ENCODE measurements at regions not wholly inside any gene's neighbourhood (a gene's known extent, or its start where the extent isn't known, plus 50 kb on each side); places are given as distances from the start of the nearest gene placed in this dataset.
"Not testable (repeated sequence)": the region's sequence is repeated elsewhere in the genome, so short reads cannot be mapped to it uniquely, and the experiment has no call there.

- Mint-ChIP-seq H3K36me3 (no peaks in the 10 kb centered on the region), H3K4me1 (no peaks in the 10 kb centered on the region), H3K27me3 (peaks cover 0 to 4% (median 0%) of the 10 kb centered on the region in 3 donors), H3K4me3 (no peak overlapping the region), H3K27ac (no peak overlapping the region), H3K9me3 (no peaks in the 10 kb centered on the region)
- ATAC-seq (ENCODE audit: low read depth in 2 of 2) (no peak), DNase-seq (no peak)
These were observed 194.7 kb upstream of the THRB start for GRCh38 chr3:24689353-24689752.

DNA sequence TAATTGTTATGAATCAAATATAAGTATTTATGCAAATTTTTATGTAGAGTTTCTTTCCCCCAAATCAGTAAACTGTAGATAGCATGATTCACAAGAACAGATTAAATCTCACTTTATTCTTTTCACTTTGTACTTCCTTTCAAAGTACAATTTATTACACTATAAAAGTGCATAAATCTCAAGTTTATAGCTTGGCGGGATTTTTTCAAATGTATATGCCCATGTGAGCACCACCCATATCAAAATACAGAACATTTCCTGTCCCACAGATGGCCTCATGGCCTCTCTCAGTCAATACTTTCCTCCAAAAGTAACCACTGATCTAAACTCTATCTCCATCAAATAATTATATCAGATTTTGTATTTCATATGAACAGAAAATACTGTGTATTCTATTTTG lies 196.1 kb upstream of the THRB start:
- Mint-ChIP-seq H3K4me1 (no peaks in the 10 kb centered on the region), H3K4me3 (no peak overlapping the region), H3K9me3 (no peaks in the 10 kb centered on the region), H3K27me3 (peaks cover 0 to 4% (median 0%) of the 10 kb centered on the region in 3 donors), H3K27ac (no peak overlapping the region), H3K36me3 (no peaks in the 10 kb centered on the region)
- DNase-seq: no peak
- no peak for ATAC-seq (ENCODE audit: low read depth in 2 of 2)

- H3K9me3 Mint-ChIP-seq; H3K36me3 Mint-ChIP-seq; H3K4me1 Mint-ChIP-seq; H3K4me3 Mint-ChIP-seq; ATAC-seq (ENCODE audit: low read depth in 2 of 2); H3K27ac Mint-ChIP-seq; DNase-seq: not testable (repeated sequence)
- peaks cover 7 to 16% (median 15%) of the 10 kb centered on the region in 3 donors for H3K27me3 Mint-ChIP-seq
These were observed 204.4 kb upstream of the THRB start for GRCh38 chr3:24699078-24699477.

- H3K36me3 Mint-ChIP-seq: no peaks in the 10 kb centered on the region
- H3K4me3 Mint-ChIP-seq: no peak overlapping the region
- H3K4me1 Mint-ChIP-seq: no peaks in the 10 kb centered on the region
- no peak for DNase-seq
- ATAC-seq (ENCODE audit: low read depth in 2 of 2): no peak
- H3K27me3 Mint-ChIP-seq: peaks cover 22 to 24% (median 23%) of the 10 kb centered on the region in 3 donors
- peaks cover 0 to 2% (median 0%) of the 10 kb centered on the region in 7 donors for H3K9me3 Mint-ChIP-seq
- H3K27ac Mint-ChIP-seq: no peak overlapping the region
These were observed 209.8 kb upstream of the THRB start for GRCh38 chr3:24704496-24704895.

GRCh38 chr3:24707936-24708335 lies 213.3 kb upstream of the THRB start:
- no peaks in the 10 kb centered on the region for H3K4me1 Mint-ChIP-seq
- ATAC-seq (ENCODE audit: low read depth in 2 of 2) (no peak), DNase-seq (no peak)
- peaks cover 17 to 20% (median 18%) of the 10 kb centered on the region in 3 donors for H3K27me3 Mint-ChIP-seq
- no peak overlapping the region for H3K4me3 Mint-ChIP-seq
- no peaks in the 10 kb centered on the region for H3K36me3 Mint-ChIP-seq
- H3K27ac Mint-ChIP-seq: no peak overlapping the region
- no peaks in the 10 kb centered on the region for H3K9me3 Mint-ChIP-seq

GRCh38 chr3:24709956-24710355 lies 215.3 kb upstream of the THRB start:
- H3K27me3 Mint-ChIP-seq: peaks cover 10 to 16% (median 16%) of the 10 kb centered on the region in 3 donors

DNA sequence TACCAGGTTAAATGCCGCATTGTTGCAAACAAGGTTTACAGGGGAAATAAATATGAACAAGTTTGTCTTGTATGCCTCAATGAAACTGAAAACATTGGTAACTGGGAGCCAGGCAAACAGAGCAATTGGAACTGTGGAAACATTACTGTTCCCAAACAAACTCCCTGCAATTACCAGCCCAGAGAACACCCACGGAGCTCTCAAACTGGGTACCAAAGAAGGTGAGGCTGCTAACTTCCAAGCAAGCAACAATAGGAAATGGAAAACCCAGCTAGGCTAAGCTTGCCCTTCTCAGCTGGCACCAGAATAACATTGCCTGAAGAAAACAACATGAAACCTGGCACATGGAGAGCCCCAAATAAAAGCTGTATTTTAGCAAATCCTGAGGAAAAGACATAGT lies 218.9 kb upstream of the THRB start:
- peaks cover 3 to 5% (median 3%) of the 10 kb centered on the region in 3 donors for H3K27me3 Mint-ChIP-seq
- H3K9me3 Mint-ChIP-seq: no peaks in the 10 kb centered on the region
- H3K27ac Mint-ChIP-seq: no peak overlapping the region
- ATAC-seq (ENCODE audit: low read depth in 2 of 2): no peak
- DNase-seq: no peak
- H3K36me3 Mint-ChIP-seq: no peaks in the 10 kb centered on the region
- H3K4me3 Mint-ChIP-seq: no peak overlapping the region
- H3K4me1 Mint-ChIP-seq: no peaks in the 10 kb centered on the region

More at GRCh38 chr3:24709956-24710355, 215.3 kb upstream of the THRB start:
- H3K4me1 Mint-ChIP-seq: no peaks in the 10 kb centered on the region
- ATAC-seq (ENCODE audit: low read depth in 2 of 2): no peak
- H3K9me3 Mint-ChIP-seq: no peaks in the 10 kb centered on the region
- no peak for DNase-seq
- no peaks in the 10 kb centered on the region for H3K36me3 Mint-ChIP-seq
- H3K27ac Mint-ChIP-seq: no peak overlapping the region
- no peak overlapping the region for H3K4me3 Mint-ChIP-seq

- Mint-ChIP-seq H3K4me1 (no peaks in the 10 kb centered on the region), H3K27me3 (peaks cover 0 to 5% (median 0%) of the 10 kb centered on the region in 3 donors), H3K27ac (no peak overlapping the region), H3K36me3 (no peaks in the 10 kb centered on the region), H3K9me3 (peaks cover 0 to 3% (median 0%) of the 10 kb centered on the region in 7 donors), H3K4me3 (no peak overlapping the region)
- ATAC-seq (ENCODE audit: low read depth in 2 of 2) (no peak), DNase-seq (no peak)
These were observed 219.8 kb upstream of the THRB start for GRCh38 chr3:24714436-24714835.

- peaks cover 0 to 5% (median 0%) of the 10 kb centered on the region in 3 donors for H3K27me3 Mint-ChIP-seq
These were observed 220.6 kb upstream of the THRB start for GRCh38 chr3:24715171-24715792.

GRCh38 chr3:24722087-24722486 lies 227.4 kb upstream of the THRB start:
- H3K27me3 Mint-ChIP-seq: peaks cover 0 to 4% (median 0%) of the 10 kb centered on the region in 3 donors
- no peaks in the 10 kb centered on the region for H3K36me3 Mint-ChIP-seq
- no peak for DNase-seq
- H3K4me3 Mint-ChIP-seq: no peak overlapping the region
- no peak overlapping the region for H3K27ac Mint-ChIP-seq
- H3K9me3 Mint-ChIP-seq: peaks cover 0 to 4% (median 0%) of the 10 kb centered on the region in 7 donors
- no peak for ATAC-seq (ENCODE audit: low read depth in 2 of 2)
- no peaks in the 10 kb centered on the region for H3K4me1 Mint-ChIP-seq

More at GRCh38 chr3:24715171-24715792, 220.6 kb upstream of the THRB start:
- no peak overlapping the region for H3K27ac Mint-ChIP-seq
- no peaks in the 10 kb centered on the region for H3K4me1 Mint-ChIP-seq
- H3K36me3 Mint-ChIP-seq: no peaks in the 10 kb centered on the region
- peaks cover 0 to 4% (median 0%) of the 10 kb centered on the region in 7 donors for H3K9me3 Mint-ChIP-seq
- no peak for ATAC-seq (ENCODE audit: low read depth in 2 of 2)
- no peak for DNase-seq
- no peak overlapping the region for H3K4me3 Mint-ChIP-seq

DNA sequence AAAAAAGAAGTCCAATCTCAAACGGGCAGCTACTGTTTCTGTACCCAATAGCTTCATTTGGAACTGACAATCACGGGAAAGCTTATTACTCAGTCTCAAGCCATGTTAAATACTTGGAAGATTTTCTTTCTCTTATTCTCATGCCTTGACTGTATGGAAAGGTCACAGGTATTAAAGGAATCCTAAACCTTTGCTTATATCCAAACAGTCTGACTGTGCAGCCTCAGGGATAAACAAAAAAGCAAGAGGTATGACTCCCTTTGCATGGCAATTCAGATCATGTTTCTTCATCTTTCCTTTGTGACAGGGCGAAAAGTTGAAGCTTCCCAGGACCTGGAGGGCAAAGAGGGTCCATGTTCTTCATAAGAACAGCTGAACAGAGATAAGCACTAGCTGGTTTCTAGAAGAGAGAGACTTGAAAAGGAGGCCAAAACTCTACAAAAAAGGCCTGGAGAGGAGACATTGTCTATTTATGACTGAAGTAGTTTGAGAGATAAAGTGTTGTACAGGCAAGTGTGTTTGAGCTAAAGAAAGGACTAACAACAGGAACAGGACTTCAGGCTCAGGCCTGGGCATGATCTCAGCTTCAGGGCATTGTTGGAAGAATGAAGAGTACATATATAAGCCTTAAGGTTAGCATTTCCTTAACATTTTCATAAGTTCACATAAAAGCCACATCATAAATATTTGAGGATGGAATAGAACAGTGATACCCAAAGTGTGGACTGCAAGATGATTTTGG lies 231.0 kb upstream of the THRB start:
- no peak overlapping the region for H3K4me3 Mint-ChIP-seq
- no peak overlapping the region for H3K27ac Mint-ChIP-seq
- DNase-seq (no peak), ATAC-seq (ENCODE audit: low read depth in 2 of 2) (no peak)
- H3K9me3 Mint-ChIP-seq: peaks cover 0 to 1% (median 0%) of the 10 kb centered on the region in 7 donors
- no peaks in the 10 kb centered on the region for H3K4me1 Mint-ChIP-seq
- H3K36me3 Mint-ChIP-seq: no peaks in the 10 kb centered on the region
- peaks cover 0 to 4% (median 4%) of the 10 kb centered on the region in 3 donors for H3K27me3 Mint-ChIP-seq

GRCh38 chr3:24726423-24726822 lies 231.8 kb upstream of the THRB start:
- DNase-seq (no peak), ATAC-seq (ENCODE audit: low read depth in 2 of 2) (no peak)
- no peaks in the 10 kb centered on the region for H3K36me3 Mint-ChIP-seq
- H3K27ac Mint-ChIP-seq: no peak overlapping the region
- no peak overlapping the region for H3K4me3 Mint-ChIP-seq
- peaks cover 0 to 4% (median 4%) of the 10 kb centered on the region in 3 donors for H3K27me3 Mint-ChIP-seq
- no peaks in the 10 kb centered on the region for H3K4me1 Mint-ChIP-seq
- peaks cover 0 to 4% (median 0%) of the 10 kb centered on the region in 7 donors for H3K9me3 Mint-ChIP-seq

GRCh38 chr3:24730173-24730572 lies 235.5 kb upstream of the THRB start:
- ATAC-seq (ENCODE audit: low read depth in 2 of 2) (no peak), DNase-seq (no peak)
- Mint-ChIP-seq H3K27me3 (peaks cover 0 to 4% (median 4%) of the 10 kb centered on the region in 3 donors), H3K4me1 (no peaks in the 10 kb centered on the region), H3K9me3 (peaks cover 0 to 4% (median 0%) of the 10 kb centered on the region in 7 donors), H3K27ac (no peak overlapping the region), H3K4me3 (no peak overlapping the region), H3K36me3 (no peaks in the 10 kb centered on the region)

- H3K4me3 Mint-ChIP-seq: no peak overlapping the region
- no peaks in the 10 kb centered on the region for H3K36me3 Mint-ChIP-seq
- H3K27ac Mint-ChIP-seq: no peak overlapping the region
- no peak for ATAC-seq (ENCODE audit: low read depth in 2 of 2)
- H3K4me1 Mint-ChIP-seq: no peaks in the 10 kb centered on the region
- no peaks in the 10 kb centered on the region for H3K27me3 Mint-ChIP-seq
- H3K9me3 Mint-ChIP-seq: peaks cover 0 to 4% (median 0%) of the 10 kb centered on the region in 7 donors
- no peak for DNase-seq
These were observed 239.4 kb upstream of the THRB start for GRCh38 chr3:24734019-24734418.
